Dedifferentiated amniotic fluid mesenchymal stem cell (primary cell): ENCODE measurements at regions not wholly inside any gene's neighbourhood (a gene's known extent, or its start where the extent isn't known, plus 50 kb on each side); places are given as distances from the start of the nearest gene placed in this dataset.

ENCODE experiments used
- DNase-seq: peaks from one replicate; pipeline ENCODE4 v3.0.0-alpha.2; 2016; ENCODE audit errors: extremely low spot score

DNA sequence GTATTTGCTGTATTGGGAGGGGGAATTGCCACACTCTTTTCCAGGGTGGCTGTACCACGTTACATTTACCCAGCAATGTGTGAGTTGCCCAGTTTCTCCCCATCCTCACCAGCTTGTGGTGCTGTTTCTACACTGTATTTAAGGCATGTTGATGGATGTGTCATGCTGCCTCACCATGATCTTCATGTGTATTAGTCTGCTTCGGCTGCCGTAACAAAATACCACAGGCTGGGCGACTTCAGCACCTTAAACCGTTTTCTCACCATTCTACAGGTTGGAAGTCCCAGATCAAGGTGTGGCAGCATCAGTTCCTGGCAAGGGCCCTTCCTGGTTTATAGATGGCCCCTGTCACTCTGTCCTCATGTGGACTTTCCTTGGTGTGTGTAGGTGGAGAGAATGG, 169.7 kb downstream of the IGLL1 start:
- no peak for DNase-seq

DNA sequence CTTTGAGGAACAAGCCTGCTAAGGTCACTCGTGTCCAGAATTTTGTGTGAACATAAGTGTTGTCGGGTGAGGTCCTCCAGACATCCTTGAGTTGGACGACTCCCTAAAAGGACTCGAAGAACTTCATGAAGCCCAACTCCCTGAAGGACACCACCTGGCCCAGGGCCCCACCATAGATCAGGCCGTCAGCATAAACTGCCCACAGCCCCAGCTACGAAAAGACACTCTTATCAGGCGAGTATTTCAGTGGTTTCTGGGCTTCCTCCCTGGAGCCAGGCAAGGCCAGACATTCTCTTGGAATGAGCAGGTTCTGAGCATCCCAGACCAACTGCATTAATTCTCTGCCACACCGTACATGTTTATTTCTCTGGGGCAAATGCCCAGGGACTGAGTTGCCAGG, 170.1 kb downstream of the IGLL1 start:
- DNase-seq = no peak

DNA sequence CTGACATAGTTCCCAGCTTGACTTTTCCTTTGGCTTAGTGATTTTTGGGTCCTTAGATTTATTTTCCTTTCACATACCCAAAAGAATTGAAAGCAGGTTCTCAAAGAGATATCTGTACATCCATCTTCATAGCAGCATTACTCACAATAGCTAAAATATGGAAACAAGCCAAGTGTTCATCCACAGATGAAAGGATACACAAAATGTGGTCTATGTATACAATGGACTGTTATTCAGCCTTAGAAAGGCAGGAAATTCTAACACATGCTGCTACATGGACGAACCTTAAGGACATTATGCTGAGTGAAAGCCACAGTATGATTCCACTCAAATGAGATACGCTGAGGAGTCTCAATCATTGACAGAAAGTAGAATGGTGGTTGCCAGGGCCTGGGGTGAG, 171.8 kb downstream of the IGLL1 start:
- DNase-seq = no peak

DNA sequence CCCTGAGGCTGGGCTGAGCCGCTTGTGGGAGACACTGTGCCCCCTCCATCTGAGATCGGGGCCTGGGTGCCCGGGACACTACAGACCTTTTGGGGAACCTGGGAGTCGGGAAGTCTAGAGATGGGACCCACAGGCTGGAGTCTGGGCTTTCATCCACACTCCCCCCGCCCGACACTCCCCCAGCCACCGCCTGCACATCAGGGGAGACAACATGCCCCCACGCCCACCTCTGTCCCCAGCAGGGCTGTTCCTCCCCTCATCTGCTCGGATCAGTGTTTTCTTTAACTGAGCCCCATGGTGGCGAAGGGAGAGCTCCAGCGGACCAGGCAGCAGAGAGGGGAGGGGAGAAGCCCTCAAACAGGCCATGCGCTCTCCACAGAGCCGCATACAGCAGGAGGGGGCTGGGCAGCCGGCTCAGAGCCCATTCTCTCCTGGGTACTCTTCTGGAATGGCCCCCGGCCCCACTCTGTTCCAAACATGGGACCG, 174.7 kb downstream of the IGLL1 start:
- DNase-seq = no peak

DNA sequence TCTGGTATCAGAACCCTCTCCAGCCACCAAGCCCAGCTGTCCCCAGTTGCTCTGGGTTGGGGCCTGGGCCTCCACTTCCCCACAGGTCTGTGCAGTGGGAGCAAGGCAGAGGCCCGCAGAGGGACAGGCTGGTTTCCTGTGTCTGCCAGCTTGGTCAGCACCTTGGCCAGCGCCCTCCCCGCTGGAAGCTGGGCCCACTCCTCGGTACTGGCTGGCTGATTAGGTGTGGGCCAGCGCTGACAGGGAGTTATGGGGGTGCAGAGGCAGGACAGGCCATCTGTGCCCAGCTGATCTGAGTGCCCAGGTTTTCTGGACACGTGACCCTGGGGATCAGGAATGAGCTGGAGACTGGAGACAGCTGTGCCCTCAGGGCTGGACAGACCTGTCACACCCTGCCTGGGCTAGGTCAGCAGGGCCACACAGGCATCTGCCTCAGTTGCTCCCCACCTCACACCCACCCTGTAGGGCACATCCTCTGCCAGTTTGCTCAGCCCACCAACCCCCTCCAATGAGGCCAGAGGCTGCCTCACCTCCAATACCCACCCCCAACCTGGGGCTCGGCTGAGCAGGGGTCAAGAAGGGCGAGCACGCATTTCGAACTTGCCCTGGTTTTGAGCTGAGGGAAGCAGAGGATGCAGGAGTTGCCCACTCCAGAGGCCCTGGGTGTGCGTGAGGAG, 175.3 kb downstream of the IGLL1 start:
- DNase-seq = no peak

DNA sequence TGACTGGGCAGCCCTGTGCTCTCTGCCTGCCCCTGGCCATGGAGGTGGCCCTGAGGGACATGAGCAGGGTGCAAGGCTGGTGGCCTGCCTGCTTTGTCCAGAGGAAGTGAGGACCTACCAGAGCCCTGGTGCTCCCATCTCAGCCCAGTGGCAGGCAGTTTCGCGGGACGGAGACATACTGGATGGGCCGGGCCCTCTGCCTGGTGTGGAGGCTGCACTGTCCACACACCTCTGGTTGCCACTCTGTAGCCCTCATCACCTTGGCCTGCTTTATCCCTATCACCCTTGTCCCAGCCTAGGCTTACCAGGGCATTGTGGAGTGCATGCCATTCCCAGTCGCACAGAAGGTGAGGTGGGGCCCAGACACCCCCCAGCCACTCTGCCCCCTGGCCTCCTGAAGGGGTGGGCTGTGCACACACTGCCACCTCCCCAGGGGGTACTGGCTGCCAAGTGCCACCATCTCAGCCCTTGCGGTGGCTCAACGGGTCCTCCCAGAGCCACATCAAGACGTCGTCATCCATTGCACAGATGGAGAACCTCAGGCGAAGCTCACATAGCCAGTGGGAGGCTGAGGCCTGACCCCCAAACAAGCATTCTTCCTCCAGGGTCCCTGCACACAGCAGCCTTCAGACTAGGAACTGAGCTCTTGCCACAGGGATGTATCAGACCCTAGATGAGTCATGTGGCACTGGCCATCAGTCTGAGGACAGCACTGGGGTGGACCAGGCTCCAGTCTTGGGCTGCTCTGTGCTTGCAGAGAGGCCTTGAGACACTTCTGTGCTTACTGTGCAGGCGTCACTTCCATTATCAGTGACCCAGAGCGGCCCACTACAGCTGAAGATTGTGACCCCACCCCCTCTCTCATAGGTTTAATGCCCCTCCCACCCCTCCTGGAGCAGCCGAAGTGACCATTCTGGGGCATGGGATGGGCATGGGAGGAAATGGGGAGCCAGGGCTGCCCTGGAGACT, 176.1 kb downstream of the IGLL1 start:
- no peak for DNase-seq

DNA sequence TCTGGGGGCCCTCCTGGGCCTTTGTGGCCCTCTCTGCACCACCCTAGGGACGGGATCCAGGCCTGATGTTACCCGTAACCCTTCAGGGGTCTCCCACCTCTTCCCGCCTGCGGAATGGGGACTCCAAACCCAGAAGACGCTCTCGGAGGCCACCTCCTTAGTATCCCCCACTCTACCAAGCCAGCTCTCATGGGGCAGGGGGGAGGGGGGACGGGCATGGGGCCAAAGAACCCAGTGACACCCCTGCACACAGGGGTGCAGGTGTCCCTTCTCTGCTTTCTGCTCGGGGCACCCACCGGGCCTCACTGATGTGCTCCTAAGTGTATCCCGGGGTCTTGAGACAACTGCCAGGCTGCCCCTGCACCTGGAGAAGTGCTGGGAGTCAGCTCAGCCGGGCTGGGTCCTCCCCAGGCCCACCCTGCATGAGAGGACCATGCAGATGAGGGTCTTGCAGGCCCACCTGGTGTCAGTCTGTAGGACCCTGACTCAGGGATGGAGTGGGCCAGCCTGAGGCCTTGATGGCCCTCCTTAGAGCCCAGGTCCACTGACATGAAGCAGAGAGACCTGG, 176.9 kb downstream of the IGLL1 start:
- DNase-seq = no peak

DNA sequence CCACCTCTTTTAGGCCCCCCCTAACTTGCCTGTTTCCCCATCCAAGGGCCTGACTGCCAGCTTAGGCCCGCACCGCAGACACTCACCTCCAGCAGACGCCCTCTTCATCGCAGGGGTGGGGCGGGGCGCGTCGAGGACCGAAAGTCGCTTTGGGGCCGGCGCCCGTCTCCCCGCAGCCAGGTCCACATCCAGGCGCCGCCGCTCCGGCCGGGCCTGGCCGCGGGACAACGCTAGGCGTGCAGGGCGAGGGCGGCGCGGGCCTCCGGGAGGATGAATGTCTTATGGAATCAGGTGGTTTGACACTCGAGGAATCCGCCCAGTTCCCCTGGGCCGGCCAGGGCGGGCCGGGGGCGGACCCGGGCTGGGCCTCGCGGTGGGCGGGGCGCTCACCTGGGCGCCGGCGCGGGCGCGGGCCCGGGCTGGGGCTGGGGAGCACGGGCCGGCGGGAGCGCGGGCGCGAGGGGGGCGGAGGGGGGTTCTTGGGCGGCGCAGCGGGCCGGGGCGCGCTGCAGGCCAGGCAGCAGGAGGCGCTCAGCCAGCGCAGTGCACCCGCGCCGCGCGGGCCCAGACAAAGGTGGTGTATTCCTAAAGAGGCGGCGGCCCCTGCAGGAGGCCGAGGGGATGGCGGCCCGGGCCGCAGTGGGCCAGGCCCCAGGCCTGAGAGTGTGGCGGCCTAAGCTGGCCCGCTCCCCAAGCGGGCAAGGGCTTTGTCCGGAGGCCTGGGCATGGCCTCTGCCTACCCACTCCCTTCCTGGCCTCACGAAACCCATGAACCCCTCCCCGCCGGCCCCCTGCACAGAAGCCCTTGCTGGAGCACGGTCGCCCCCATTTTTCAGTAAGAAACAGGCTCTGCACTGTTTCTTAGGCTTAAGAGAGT, 177.6 kb downstream of the IGLL1 start:
- DNase-seq = no peak

DNA sequence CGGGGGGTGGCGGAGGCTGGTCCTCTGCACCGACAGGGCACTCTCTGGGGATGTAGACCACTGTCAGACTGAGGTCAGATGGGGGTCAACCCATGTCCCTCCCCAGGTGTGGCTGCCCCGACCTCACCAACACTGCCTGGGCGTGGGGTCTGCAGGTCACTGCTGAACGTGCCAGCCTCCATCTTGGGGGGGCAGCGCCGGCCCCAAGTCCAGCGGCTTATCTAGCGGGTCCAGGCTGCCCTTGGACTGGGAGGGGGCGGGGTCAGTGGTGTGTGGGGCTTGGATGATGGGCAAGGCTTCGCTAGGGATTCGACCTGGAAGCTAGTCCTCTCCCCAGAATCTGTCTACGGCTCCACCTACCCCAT, 178.2 kb downstream of the IGLL1 start:
- no peak for DNase-seq

DNA sequence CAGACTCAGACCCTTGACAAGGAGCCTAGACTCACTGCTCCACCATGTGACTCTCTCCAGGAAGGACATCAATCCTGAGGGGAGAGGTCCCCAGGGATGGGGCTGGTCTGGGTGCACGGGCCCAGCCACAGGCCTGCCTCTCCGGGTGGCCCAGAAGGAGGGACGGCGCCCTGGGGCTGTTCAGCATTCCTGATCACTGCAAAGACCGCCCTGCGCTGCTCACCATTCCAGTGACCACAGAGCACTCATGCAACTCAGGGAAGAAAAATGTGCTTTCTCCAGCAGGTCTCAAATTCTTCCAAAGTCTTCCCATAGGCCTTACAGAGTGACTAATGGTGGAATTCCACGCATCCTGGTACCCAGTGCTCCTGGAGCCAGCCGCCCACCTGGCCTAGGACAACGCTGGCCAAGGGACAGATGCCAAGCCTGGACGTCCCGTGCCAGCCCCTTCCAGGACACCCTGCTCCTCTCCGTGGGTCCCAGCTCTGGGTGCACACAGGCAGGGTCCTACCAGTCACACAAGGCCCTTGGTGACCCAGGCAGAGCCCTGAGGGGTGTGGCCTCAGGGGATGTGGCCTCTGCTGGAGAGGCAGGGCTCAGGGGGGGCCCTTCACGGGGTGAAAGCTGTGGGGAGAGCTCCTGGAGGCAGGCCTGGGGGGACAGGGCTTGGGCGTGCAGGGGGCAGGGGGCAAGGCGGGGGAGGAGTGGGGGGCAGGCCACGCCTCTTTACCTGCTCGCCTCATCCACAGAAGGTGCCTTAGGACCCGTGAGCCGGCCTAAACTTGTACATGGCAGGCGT, 178.8 kb downstream of the IGLL1 start:
- DNase-seq = peak; percentile 77

DNA sequence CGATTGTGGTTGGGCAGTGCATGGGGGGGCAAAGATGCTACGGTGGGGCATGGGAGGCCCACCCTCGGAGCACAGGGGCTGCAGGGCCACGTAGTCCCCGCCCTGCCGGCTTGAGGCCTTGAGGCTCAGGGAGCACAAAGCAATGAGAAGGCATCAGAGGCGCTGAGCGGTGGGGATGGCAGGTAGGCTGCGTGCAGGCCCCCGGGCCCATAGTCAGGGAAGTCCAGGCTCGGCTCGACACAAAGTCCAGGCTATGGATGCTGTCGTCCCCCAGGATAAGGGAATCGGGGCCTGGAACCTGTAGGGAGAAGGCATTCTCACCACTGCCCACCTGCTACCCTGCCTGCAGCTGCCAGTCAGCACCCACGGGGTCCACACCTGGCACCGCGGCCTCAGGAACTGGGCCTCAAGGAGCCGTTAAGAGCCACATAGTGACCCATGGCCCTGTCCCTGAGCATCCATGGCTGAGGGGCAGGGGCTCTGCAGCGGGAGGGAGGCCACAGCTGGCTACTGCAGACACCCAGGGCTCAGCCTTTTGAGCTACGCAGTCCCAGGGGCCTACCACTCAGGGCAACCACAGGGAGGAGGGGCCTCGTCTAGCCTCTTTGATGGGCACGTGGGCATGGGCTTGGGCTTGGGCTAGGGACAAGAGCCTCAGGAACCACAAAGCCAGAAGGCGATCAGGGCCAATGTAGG, 179.7 kb downstream of the IGLL1 start:
- DNase-seq = no peak

DNA sequence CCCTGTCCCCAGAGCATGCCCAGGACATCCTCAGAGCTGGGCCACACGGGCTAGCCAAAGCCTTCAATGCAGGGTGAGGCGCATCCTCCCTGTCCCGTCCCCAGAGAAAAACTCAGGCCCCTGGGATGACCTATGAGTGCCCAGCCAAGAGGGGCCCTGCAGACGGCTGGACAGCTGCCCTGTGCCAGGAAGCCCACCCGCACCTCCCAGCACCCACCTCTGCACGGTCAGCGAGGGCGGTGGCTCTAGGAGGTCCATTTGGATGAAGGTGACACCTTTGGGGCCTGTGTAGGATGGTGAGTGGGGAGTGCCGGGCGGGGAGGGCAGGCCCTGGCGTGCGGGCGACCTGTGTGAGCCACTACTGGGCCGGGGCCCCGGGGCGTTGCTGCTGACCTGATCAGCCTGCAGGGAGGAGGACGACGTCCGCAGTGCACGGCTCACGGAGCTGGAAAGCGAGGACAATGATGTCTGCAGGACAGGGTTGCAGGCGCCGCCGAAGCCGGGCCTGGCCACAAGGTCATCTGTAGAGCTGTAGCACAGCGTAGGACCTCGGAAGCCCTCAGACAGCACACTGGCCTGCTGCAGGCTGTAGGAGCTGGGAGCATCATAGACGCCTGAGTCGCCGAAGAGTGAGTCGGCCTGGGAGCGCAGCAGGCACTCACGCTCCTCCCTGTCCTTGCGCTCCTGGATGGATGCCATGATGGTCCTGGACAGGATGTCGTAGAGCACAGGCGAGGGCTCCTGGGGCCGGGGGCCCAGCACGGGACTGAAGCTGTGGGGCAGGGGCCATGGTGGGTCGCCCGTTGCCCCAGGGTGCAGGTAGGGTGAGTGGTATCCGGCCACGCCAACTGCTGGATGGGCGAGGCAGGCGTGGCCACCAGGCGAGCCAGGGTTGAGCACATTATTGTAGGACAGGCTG, 180.5 kb downstream of the IGLL1 start:
- no peak for DNase-seq

DNA sequence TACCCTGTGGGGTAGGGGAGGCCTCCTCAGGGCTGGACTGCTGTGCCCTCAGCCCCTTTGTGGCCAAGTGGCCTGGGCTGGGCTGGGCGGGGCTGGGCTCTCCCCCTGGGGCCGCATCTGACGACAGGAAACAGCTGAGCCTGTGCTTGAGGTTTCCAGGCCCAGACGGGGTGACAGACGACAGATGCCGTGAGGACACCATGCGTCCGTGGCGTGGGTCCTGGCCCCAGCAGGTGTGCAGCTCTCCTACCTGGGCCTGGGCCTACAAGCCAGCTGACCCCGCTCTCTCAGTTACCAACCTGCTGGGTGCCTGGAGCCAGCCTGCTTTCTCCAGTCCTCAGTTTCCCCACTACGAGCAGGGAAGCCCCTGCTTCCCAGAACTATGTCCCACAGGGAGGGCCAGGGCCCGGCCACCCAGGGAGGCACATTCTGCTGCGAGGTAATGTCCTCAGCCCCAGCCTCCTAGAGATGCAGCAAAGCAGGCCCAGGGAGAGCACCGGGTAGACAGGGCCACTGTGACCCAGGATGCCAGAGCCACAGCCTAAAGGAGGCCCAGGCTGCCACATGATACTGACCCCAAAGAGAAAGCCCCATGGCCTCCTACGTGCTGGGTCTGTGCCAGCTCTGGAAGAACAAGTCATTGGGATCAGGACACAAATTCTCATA, 181.3 kb downstream of the IGLL1 start:
- no peak for DNase-seq

DNA sequence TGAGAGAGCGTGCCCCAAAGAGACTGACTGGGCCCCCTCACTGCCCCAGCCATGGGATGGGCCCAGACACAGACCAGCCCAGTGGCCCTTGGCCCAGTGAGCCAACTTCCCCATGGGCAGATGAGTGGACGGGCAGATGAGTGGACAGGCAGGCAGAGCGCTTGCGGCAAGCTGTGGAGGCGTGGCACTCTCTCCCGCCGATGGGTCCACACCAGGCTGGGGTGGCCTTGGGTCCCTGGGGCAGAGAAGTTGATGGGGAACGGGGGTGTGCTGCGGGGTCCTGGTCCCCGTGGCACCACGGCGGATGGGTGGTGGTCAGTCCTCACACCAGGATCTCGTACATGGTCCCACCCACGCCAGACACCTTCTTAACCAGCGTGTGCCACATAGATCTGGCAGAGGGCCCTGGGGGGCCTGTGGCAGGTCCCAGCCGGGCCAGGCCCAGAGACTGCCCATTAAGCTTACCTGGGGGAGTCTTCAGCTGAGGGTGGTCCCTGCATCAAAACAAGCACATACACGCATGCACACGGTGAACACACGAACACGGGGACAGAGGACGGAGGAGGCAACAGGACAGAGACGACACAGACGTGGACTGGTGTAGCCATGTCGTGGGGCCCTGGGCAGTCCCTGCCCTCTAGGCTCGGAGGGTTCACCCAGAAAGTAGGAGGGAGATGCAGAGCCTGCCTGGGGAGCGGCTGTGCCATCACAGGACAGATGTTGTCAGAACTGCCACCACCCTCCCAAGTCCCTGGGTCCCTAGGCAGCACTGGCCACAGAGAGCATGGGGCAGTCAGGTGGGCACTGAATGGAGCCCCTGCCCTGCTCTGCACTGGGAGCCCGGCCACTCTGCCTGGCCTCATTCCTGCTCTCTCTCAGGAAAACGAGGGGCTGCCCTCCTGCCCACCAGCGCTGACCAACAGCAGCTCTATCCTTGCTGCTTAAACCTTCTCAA, 182.2 kb downstream of the IGLL1 start:
- DNase-seq = no peak

DNA sequence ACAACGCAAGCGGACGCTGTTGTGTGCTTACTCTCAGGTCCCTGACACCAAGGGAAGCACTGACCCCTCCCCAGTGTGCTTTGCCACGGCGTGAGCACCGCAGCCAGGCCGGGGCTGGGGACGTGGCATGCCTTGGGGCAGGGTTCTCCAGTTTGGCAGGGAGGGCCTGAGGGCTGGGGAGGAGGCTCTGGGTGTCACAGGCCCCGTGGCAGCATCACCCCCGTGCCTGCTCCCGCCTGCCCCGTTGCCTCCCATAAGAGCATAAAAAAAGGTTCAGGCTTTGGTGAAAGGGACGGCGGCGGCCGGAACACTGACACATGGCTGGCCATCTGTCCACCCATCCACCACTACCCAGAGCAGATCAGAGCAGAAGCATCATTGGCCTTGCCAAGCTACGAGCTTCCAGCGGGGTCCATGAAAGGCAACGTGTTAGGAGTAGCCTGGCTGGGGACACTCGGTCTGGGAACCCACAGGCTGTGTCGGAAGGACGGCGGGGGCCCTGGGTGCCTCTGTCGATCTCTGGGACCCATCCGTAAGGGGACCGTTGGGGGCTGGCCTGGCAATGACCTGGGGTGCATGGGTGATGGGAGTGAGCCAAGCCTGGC, 183.0 kb downstream of the IGLL1 start:
- DNase-seq = no peak

DNA sequence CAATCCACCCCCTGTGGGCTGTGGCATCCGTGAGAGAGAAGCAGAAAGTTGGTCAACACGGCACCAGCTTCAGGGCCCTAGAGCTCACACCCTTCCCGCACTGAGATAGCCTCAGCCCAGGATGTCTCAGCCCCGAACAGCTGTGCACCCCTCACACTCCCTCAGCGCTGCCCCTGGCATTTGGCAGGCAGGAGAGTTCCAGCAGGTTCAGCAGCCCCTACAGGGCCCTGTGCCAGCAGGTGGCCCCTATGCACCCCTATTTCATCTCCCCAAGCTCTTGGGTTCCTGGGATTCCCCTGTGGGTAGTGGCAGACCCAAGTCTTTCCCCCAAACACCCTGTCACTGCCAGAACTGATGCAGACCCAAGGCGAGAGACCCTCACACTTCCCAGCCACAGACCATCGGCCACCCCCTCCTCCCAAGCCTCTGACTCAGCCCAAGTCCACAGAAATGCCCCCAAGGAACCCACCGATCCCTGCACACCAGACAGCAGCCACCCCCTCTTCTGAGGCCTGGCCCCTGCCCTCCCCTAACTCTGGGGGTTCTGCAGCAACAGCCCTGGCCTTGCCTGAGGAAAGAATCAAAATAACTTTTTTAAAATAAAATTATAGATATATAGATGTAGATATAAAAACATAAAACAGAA, 183.6 kb downstream of the IGLL1 start:
- no peak for DNase-seq
